PC-3 (cell line): ENCODE measurements at regions not wholly inside any gene's neighbourhood (a gene's known extent, or its start where the extent isn't known, plus 50 kb on each side); places are given as distances from the start of the nearest gene placed in this dataset.

Experiments used
- ATAC-seq: fragments of 200-7000 bp; cut with Tn5 transposase; 2 replicates; pipeline ENCODE4 v1.9.1; 2020; ENCODE audit warnings: mild to moderate bottlenecking, moderate library complexity
- BruUV-seq: library from RNA; stranded (reverse); fragments of 400-500 nt; replicated peaks from 2 replicates; lab custom pipeline; 2021; lab: Mats Ljungman, UMichigan
- CTCF ChIA-PET: fragments of 300-600 bp; sonication (Branson Sonifier 250); formaldehyde crosslinking; loops from one replicate; lab custom pipeline; 2022; ENCODE audit warnings: antibody characterized with exemption; lab: Charles Lee
- POLR2A ChIA-PET: fragments of 300-600 bp; sonication (Branson Sonifier 250); formaldehyde crosslinking; loops from one replicate; lab custom pipeline; 2022; ENCODE audit warnings: antibody characterized with exemption; ENCODE audit not compliant: unreplicated experiment; lab: Charles Lee
- DNase-seq: peaks from one replicate; pipeline ENCODE4 v3.0.0-alpha.2; 2015
- H2AFZ ChIP-seq: fragments of 300-600 bp; sonication (generic); 2 replicates; pipeline ENCODE4 v1.6.0; 2016; ENCODE audit warnings: antibody characterized with exemption, low read length
- H3F3A ChIP-seq: fragments of 300-600 bp; sonication (generic); one replicate; pipeline ENCODE4 v1.6.0; 2017; ENCODE audit warnings: antibody characterized with exemption, low read length, control low read depth, mild to moderate bottlenecking; ENCODE audit not compliant: unreplicated experiment
- H3K27ac ChIP-seq: fragments of 300-600 bp; sonication (generic); 2 replicates; pipeline ENCODE4 v1.5.1; 2016; ENCODE audit warnings: mild to moderate bottlenecking, low read length
- H3K27me3 ChIP-seq: fragments of 300-600 bp; sonication (generic); 2 replicates; pipeline ENCODE4 v1.6.1; 2016; ENCODE audit warnings: low read length, mixed read lengths
- H3K36me3 ChIP-seq: fragments of 300-600 bp; sonication (generic); 2 replicates; pipeline ENCODE4 v1.6.1; 2016; ENCODE audit warnings: low read depth, mixed run types, low read length, mixed read lengths
- H3K4me1 ChIP-seq: fragments of 300-600 bp; sonication (generic); 2 replicates; pipeline ENCODE4 v1.5.1; 2016; ENCODE audit warnings: low read length; ENCODE audit not compliant: insufficient read depth
- H3K4me2 ChIP-seq: fragments of 300-600 bp; sonication (generic); 2 replicates; pipeline ENCODE4 v1.6.0; 2016; ENCODE audit warnings: low read length
- H3K4me3 ChIP-seq: fragments of 300-600 bp; sonication (generic); 2 replicates; pipeline ENCODE4 v1.5.1; 2016; ENCODE audit warnings: mild to moderate bottlenecking, low read length, mixed read lengths
- H3K79me2 ChIP-seq: fragments of 300-600 bp; sonication (generic); 2 replicates; pipeline ENCODE4 v1.6.1; 2017; ENCODE audit warnings: low read length, mixed read lengths
- H3K9ac ChIP-seq: fragments of 300-600 bp; sonication (generic); 2 replicates; pipeline ENCODE4 v1.6.0; 2016; ENCODE audit warnings: mild to moderate bottlenecking, low read length
- H3K9me2 ChIP-seq: fragments of 300-600 bp; sonication (generic); replicated peaks from 2 replicates; pipeline ENCODE4 v1.6.1; 2016; ENCODE audit warnings: mixed run types, low read length, mixed read lengths
- H3K9me3 ChIP-seq: fragments of 300-600 bp; sonication (generic); 2 replicates; pipeline ENCODE4 v1.6.1; 2016; ENCODE audit warnings: low read length, mixed read lengths
- H4K20me1 ChIP-seq: fragments of 300-600 bp; sonication (generic); 2 replicates; pipeline ENCODE4 v1.6.1; 2016; ENCODE audit warnings: low read length, mixed read lengths
- EZH2 ChIP-seq: fragments of 300-600 bp; sonication (generic); IDR thresholded peaks from one replicate; pipeline ENCODE4 v1.6.1; 2017; ENCODE audit warnings: antibody characterized with exemption, mild to moderate bottlenecking, low read length; ENCODE audit not compliant: unreplicated experiment
- EZH2phosphoT487 ChIP-seq: fragments of 300-600 bp; sonication (generic); IDR thresholded peaks from 2 replicates; pipeline ENCODE4 v1.6.1; 2018; ENCODE audit warnings: mild to moderate bottlenecking, antibody characterized with exemption, low read length, borderline replicate concordance
- intact Hi-C: fragments of 100-400 bp; cut with micrococcal nuclease; formaldehyde crosslinking; loops from 2 replicates; pipeline ENCODE4 v1.9.0; 2023
- TF ChIP-seq, protein P1 (sequence below): fragments of 300-600 bp; sonication (generic); conservative IDR thresholded peaks from 2 replicates; pipeline ENCODE4 v1.5.1; 2017; ENCODE audit warnings: antibody characterized with exemption, low read depth, mild to moderate bottlenecking, low read length

DNA sequence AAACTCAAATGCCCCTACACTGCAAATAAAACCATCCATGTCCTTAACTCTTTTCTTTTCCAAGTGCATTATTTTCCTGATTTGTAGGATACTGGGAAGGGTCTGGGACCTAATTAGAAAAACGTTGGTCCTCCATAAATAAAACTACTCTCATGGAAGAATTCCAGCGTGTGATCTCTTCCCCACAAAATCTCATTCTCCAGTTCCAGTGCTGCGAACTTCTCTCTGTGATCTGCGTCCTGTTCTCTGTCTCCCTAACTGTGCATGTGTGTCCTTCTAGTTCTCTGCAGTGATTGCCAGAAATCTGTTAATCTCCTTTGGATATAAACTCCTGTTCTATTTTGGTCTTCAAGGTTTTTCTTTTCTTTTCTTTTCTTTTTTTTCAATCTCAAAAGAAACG, 148.1 kb downstream of the BBOX1 start:
- Histone ChIP-seq H2AFZ (no peak overlapping the region), H3K27me3 (no peaks in the 10 kb centered on the region), H4K20me1 (no peaks in the 10 kb centered on the region), H3K9me3 (no peaks in the 10 kb centered on the region), H3K4me1 (no peaks in the 10 kb centered on the region), H3F3A (no peaks in the 10 kb centered on the region), H3K9me2 (no peaks in the 10 kb centered on the region), H3K4me3 (no peak overlapping the region), H3K9ac (no peak overlapping the region), H3K36me3 (no peaks in the 10 kb centered on the region), H3K79me2 (no peaks in the 10 kb centered on the region), H3K4me2 (no peak overlapping the region), H3K27ac (no peak overlapping the region)
- no TSS peak for BruUV-seq
- TF ChIP-seq EZH2 (no peak), EZH2phosphoT487 (no peak)
- TF ChIP-seq, protein P1, sequence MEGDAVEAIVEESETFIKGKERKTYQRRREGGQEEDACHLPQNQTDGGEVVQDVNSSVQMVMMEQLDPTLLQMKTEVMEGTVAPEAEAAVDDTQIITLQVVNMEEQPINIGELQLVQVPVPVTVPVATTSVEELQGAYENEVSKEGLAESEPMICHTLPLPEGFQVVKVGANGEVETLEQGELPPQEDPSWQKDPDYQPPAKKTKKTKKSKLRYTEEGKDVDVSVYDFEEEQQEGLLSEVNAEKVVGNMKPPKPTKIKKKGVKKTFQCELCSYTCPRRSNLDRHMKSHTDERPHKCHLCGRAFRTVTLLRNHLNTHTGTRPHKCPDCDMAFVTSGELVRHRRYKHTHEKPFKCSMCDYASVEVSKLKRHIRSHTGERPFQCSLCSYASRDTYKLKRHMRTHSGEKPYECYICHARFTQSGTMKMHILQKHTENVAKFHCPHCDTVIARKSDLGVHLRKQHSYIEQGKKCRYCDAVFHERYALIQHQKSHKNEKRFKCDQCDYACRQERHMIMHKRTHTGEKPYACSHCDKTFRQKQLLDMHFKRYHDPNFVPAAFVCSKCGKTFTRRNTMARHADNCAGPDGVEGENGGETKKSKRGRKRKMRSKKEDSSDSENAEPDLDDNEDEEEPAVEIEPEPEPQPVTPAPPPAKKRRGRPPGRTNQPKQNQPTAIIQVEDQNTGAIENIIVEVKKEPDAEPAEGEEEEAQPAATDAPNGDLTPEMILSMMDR, result no peak
- ATAC-seq, result no peak
- intact Hi-C loops, result no loop called here
- ChIA-PET POLR2A (no interaction called here), CTCF (no interaction called here)
- DNase-seq, result no peak

DNA sequence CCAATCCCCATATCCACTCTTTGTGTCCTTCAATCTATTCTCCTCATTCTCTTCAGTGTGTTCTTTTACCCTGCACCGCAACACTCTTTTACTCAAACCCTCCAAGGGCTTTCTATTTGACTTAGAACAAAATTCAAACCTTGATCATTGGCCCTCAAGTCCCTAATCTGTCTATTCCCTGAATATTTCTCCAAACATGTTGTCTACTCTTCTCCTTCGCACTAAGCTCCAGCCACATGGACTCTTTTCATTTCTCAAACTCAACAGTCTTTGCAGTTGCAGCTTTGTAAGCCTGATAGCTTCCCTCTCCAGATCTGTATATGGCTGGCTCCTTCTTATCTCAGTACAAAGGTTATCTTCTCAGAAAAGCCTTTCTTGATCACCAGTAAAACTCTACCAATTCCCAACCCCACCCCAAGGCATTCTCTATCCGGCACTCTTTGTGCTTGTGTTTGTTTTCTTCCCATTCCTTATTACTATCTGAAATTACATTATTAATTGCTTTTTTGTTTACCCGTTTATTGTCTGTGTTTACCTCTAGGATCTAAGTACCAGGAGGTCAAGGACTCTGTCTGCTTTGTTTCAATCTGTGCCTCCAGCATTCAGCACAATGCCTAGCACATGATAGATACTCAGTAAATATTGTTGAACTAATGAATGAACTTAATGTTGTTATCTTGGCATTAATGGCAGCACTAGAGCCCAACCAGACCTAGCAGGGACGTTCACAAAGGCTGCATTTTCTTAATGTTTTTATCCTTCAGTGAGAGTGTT, 147.4 kb downstream of the BBOX1 start:
- intact Hi-C loops, result no loop called here
- BruUV-seq, result no TSS peak
- Histone ChIP-seq H3K4me3 (no peak overlapping the region), H3F3A (no peaks in the 10 kb centered on the region), H3K36me3 (no peaks in the 10 kb centered on the region), H3K79me2 (no peaks in the 10 kb centered on the region), H3K9ac (no peak overlapping the region), H3K4me2 (no peak overlapping the region), H2AFZ (no peak overlapping the region), H3K9me2 (no peaks in the 10 kb centered on the region), H3K27ac (no peak overlapping the region), H3K9me3 (no peaks in the 10 kb centered on the region), H3K4me1 (no peaks in the 10 kb centered on the region), H3K27me3 (no peaks in the 10 kb centered on the region), H4K20me1 (no peaks in the 10 kb centered on the region)
- ATAC-seq, result no peak
- no peak for TF ChIP-seq EZH2
- TF ChIP-seq, protein P1, result no peak
- no peak for TF ChIP-seq EZH2phosphoT487
- POLR2A ChIA-PET, result no interaction called here
- no peak for DNase-seq
- CTCF ChIA-PET, result no interaction called here

DNA sequence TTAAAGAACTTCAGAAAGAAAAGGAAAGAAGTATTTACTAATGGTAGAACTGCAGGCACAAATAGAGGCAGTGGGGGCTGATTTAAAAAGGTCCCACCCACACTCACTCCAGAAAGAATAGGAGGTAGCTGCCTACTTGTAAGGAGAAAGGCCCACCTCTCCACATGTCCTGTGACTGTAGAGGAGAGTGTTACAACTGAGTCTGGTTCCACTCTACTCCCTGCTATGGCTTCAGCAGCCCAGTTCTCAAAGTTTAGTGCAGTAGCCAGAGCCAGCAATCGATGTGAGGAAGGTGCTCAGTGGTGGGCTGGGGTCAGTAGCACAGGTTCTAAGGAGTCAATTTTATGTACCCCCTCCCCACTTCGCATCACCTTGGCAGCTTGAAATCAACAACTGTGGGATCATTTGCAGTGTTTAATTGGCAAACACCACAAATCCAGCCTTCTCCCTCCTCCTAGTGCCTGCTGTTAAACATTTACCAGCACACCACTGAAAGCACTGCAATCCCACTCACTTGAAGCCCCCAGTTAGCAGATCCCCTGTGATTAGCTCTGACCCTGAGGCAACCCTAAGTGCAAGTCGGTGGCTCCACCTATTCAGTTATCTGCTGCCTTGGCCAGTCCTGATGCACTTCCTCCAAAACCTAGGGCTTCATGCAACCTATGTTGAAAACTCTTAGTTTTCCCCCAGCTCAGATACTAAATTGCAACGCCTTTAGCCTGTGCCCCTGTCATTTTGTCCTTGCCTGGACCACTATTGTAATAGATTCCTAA, 146.6 kb downstream of the BBOX1 start:
- intact Hi-C loops, result no loop called here
- Histone ChIP-seq H3K9ac (no peak overlapping the region), H3K4me2 (no peak overlapping the region), H3K9me3 (no peaks in the 10 kb centered on the region), H3K4me3 (no peak overlapping the region), H3K27ac (no peak overlapping the region), H3K27me3 (no peaks in the 10 kb centered on the region), H3K36me3 (no peaks in the 10 kb centered on the region), H3K79me2 (no peaks in the 10 kb centered on the region), H3F3A (no peaks in the 10 kb centered on the region), H3K9me2 (no peaks in the 10 kb centered on the region), H4K20me1 (no peaks in the 10 kb centered on the region), H3K4me1 (no peaks in the 10 kb centered on the region), H2AFZ (no peak overlapping the region)
- BruUV-seq, result no TSS peak
- ChIA-PET POLR2A (no interaction called here), CTCF (no interaction called here)
- ATAC-seq (no peak), DNase-seq (no peak)
- TF ChIP-seq EZH2, result no peak
- TF ChIP-seq, protein P1, result no peak
- TF ChIP-seq EZH2phosphoT487, result no peak
